H7 (cell line): ENCODE measurements at regions not wholly inside any gene's neighbourhood (a gene's known extent, or its start where the extent isn't known, plus 50 kb on each side); places are given as distances from the start of the nearest gene placed in this dataset.

Source experiments
- DNase-seq: peaks from one replicate; pipeline ENCODE4 v3.0.0; 2012
- H3K27me3 ChIP-seq: 2 replicates; pipeline ENCODE4 v1.6.0; 2011; ENCODE audit warnings: mild to moderate bottlenecking, low read length; ENCODE audit not compliant: control insufficient read depth, insufficient read depth
- H3K36me3 ChIP-seq: replicated peaks from 2 replicates; pipeline ENCODE4 v1.5.1; 2011; ENCODE audit warnings: low read length; ENCODE audit not compliant: control insufficient read depth, insufficient read depth
- H3K4me3 ChIP-seq: 2 replicates; pipeline ENCODE4 v1.5.1; 2011; ENCODE audit warnings: low read depth, mild to moderate bottlenecking, control low read depth, low read length, moderate library complexity; ENCODE audit not compliant: insufficient read depth

GRCh38 chrX:124796989-124797388 lies 450.6 kb downstream of the SH2D1A start:
- Histone ChIP-seq H3K27me3 (no peaks in the 10 kb centered on the region), H3K4me3 (no peak overlapping the region), H3K36me3 (no peaks in the 10 kb centered on the region)
- DNase-seq = no peak

GRCh38 chrX:124804962-124805361 lies 458.6 kb downstream of the SH2D1A start:
- Histone ChIP-seq H3K36me3 (no peaks in the 10 kb centered on the region), H3K27me3 (no peaks in the 10 kb centered on the region), H3K4me3 (no peak overlapping the region)
- no peak for DNase-seq

GRCh38 chrX:124805486-124805885 lies 459.1 kb downstream of the SH2D1A start:
- no peak for DNase-seq
- Histone ChIP-seq H3K36me3 (no peaks in the 10 kb centered on the region), H3K4me3 (no peak overlapping the region), H3K27me3 (no peaks in the 10 kb centered on the region)

GRCh38 chrX:124814106-124814505 lies 467.7 kb downstream of the SH2D1A start:
- Histone ChIP-seq H3K4me3 (no peak overlapping the region), H3K27me3 (no peaks in the 10 kb centered on the region), H3K36me3 (no peaks in the 10 kb centered on the region)
- DNase-seq = no peak

- no peak overlapping the region for H3K4me3 ChIP-seq
- no peak for DNase-seq
- H3K36me3 ChIP-seq = no peaks in the 10 kb centered on the region
- H3K27me3 ChIP-seq = no peaks in the 10 kb centered on the region
Observed at GRCh38 chrX:124818033-124818432, 471.7 kb downstream of the SH2D1A start.

- no peaks in the 10 kb centered on the region for H3K27me3 ChIP-seq
- H3K4me3 ChIP-seq = no peak overlapping the region
- no peaks in the 10 kb centered on the region for H3K36me3 ChIP-seq
- DNase-seq = no peak
Observed at GRCh38 chrX:124818764-124819163, 472.4 kb downstream of the SH2D1A start.

- no peak for DNase-seq
- Histone ChIP-seq H3K4me3 (no peak overlapping the region), H3K36me3 (no peaks in the 10 kb centered on the region), H3K27me3 (no peaks in the 10 kb centered on the region)
Observed at GRCh38 chrX:124820738-124821137, 474.4 kb downstream of the SH2D1A start.

- Histone ChIP-seq H3K4me3 (no peak overlapping the region), H3K36me3 (no peaks in the 10 kb centered on the region), H3K27me3 (no peaks in the 10 kb centered on the region)
- no peak for DNase-seq
Observed at GRCh38 chrX:124827258-124827845, 481.0 kb downstream of the SH2D1A start.

GRCh38 chrX:124829930-124830329 lies 483.6 kb downstream of the SH2D1A start:
- no peaks in the 10 kb centered on the region for H3K27me3 ChIP-seq
- no peaks in the 10 kb centered on the region for H3K36me3 ChIP-seq

GRCh38 chrX:124836786-124837185 lies 482.9 kb upstream of the TEX13C start:
- DNase-seq = no peak
- no peaks in the 10 kb centered on the region for H3K36me3 ChIP-seq
- H3K4me3 ChIP-seq = no peak overlapping the region
- H3K27me3 ChIP-seq = no peaks in the 10 kb centered on the region

More at GRCh38 chrX:124829930-124830329, 483.6 kb downstream of the SH2D1A start:
- H3K4me3 ChIP-seq = no peak overlapping the region
- DNase-seq = no peak

GRCh38 chrX:124842205-124842604 lies 477.5 kb upstream of the TEX13C start:
- H3K36me3 ChIP-seq = no peaks in the 10 kb centered on the region
- no peaks in the 10 kb centered on the region for H3K27me3 ChIP-seq
- DNase-seq = peak; percentile 3
- no peak overlapping the region for H3K4me3 ChIP-seq

- Histone ChIP-seq H3K4me3 (no peak overlapping the region), H3K27me3 (no peaks in the 10 kb centered on the region), H3K36me3 (no peaks in the 10 kb centered on the region)
- no peak for DNase-seq
Observed at GRCh38 chrX:124860736-124861135, 458.9 kb upstream of the TEX13C start.

GRCh38 chrX:124862301-124862700 lies 457.4 kb upstream of the TEX13C start:
- no peaks in the 10 kb centered on the region for H3K27me3 ChIP-seq
- H3K4me3 ChIP-seq = no peak overlapping the region
- no peaks in the 10 kb centered on the region for H3K36me3 ChIP-seq
- DNase-seq = no peak

GRCh38 chrX:124863303-124863702 lies 456.4 kb upstream of the TEX13C start:
- peak; percentile 2 for DNase-seq
- no peaks in the 10 kb centered on the region for H3K36me3 ChIP-seq
- H3K27me3 ChIP-seq = no peaks in the 10 kb centered on the region
- H3K4me3 ChIP-seq = no peak overlapping the region

GRCh38 chrX:124887572-124887971 lies 432.1 kb upstream of the TEX13C start:
- Histone ChIP-seq H3K4me3 (no peak overlapping the region), H3K36me3 (no peaks in the 10 kb centered on the region), H3K27me3 (no peaks in the 10 kb centered on the region)
- no peak for DNase-seq

GRCh38 chrX:124895947-124896346 lies 423.7 kb upstream of the TEX13C start:
- no peak for DNase-seq

More at GRCh38 chrX:124895947-124896346, 423.7 kb upstream of the TEX13C start:
- H3K27me3 ChIP-seq = no peaks in the 10 kb centered on the region
- H3K4me3 ChIP-seq = no peak overlapping the region
- H3K36me3 ChIP-seq = no peaks in the 10 kb centered on the region
